ENCODE measurements at regions not wholly inside any gene's neighbourhood (a gene's known extent, or its start where the extent isn't known, plus 50 kb on each side); places are given as distances from the start of the nearest gene placed in this dataset.

DNA sequence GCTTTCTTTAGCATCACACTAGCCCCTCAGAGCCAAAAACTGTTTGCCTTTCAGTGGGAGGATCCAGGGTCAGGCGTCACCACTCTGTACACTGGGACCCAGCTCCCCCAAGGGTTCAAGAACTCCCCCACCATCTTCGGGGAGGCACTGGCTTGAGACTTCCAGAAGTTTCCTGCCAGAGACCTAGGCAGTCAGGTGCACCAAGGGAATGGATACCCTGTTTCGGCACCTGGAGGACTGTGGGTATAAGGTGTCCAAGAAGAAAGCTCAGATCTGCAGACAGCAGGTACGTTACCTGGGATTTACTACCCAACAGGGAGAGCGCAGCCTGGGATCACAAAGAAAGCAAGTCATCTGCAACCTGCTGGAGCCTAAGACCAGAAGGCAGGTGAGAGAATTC lies 603.0 kb downstream of the UQCRFS1 start:
- no peak overlapping the region for H3K4me3 ChIP-seq
- WGBS, 2 donors = 86 to 91% methylated on average over 5 of the region's 5 CpGs
- no peaks in the 10 kb centered on the region for H3K36me3 ChIP-seq
- no peak for ATAC-seq
- no peak for TF ChIP-seq CTCF (IDR thresholded peaks at IDR 0.05)
- H3K27ac ChIP-seq = no peak overlapping the region
- H3K9me3 ChIP-seq = peaks cover 0 to 52% (median 9%) of the 10 kb centered on the region in 11 donors
- intact Hi-C loops (cut with DNase I) = no loop called here
- H3K27me3 ChIP-seq = no peaks in the 10 kb centered on the region
- no peak for DNase-seq
- no peaks in the 10 kb centered on the region for H3K4me1 ChIP-seq

DNA sequence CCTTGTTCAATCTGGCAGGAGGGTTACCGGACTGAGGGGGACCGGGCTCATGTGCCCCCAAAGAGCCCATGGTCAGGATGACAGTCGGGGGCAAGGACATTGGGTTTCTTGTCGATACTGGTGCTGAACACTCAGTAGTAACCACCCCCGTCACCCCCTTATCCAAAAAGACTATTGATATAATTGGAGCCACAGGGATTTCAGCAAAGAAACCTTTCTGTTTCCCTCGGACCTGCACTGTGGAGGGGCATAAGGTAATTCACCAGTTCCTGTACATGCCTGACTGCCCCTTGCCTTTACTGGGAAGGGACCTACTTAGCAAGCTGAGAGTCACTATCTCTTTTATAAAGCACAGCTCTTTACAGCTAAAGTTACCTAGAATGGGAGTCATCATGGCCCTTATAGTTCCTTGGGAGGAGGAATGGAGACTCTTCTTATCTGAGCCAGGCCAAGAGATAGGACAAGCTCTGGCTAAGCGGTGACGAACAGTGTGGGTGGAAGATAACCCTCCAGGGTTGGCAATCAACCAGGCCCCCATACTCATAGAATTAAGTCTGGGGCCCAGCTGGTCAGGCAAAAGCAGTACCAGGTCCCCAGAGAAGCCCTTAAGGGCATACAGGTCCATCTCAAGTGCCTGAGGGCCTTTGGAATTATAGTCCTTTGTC lies 603.7 kb downstream of the UQCRFS1 start:
- no peaks in the 10 kb centered on the region for H3K27me3 ChIP-seq
- intact Hi-C loops (cut with DNase I) = no loop called here
- H3K36me3 ChIP-seq = no peaks in the 10 kb centered on the region
- no peaks in the 10 kb centered on the region for H3K4me1 ChIP-seq
- ATAC-seq (no peak), DNase-seq (no peak)
- WGBS, 2 donors = 82 to 88% methylated on average over 8 of the region's 8 CpGs
- peaks cover 0 to 44% (median 5%) of the 10 kb centered on the region in 11 donors for H3K9me3 ChIP-seq
- TF ChIP-seq CTCF (IDR thresholded peaks at IDR 0.05) = no peak
- H3K4me3 ChIP-seq = no peak overlapping the region
- no peak overlapping the region for H3K27ac ChIP-seq

DNA sequence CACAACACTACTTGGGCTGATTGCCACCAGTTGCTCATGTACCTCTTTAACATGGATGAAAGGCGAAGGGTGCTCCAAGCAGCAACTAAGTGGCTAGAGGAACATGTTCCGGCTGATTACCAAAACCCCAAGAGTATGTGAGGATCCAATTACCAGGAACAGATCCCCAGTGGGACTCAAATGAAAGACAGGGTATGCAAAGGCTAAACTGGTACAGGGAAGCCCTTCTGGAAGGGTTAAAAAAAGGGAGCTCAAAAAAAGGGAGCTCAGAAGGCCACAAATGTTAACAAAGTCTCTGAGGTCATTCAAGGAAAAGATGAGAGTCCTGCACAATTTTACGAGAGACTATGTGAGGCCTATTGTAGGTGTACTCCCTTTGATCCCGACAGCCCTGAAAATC lies 604.7 kb downstream of the UQCRFS1 start:
- Histone ChIP-seq H3K27ac (no peak overlapping the region), H3K4me1 (no peaks in the 10 kb centered on the region), H3K36me3 (no peaks in the 10 kb centered on the region), H3K27me3 (no peaks in the 10 kb centered on the region), H3K9me3 (peaks cover 0 to 38% (median 0%) of the 10 kb centered on the region in 11 donors), H3K4me3 (no peak overlapping the region)
- no peak for DNase-seq
- WGBS, 2 donors = 93 to 94% methylated on average over 4 of the region's 4 CpGs
- no peak for TF ChIP-seq CTCF (IDR thresholded peaks at IDR 0.05)
- no peak for ATAC-seq
- intact Hi-C loops (cut with DNase I) = no loop called here

DNA sequence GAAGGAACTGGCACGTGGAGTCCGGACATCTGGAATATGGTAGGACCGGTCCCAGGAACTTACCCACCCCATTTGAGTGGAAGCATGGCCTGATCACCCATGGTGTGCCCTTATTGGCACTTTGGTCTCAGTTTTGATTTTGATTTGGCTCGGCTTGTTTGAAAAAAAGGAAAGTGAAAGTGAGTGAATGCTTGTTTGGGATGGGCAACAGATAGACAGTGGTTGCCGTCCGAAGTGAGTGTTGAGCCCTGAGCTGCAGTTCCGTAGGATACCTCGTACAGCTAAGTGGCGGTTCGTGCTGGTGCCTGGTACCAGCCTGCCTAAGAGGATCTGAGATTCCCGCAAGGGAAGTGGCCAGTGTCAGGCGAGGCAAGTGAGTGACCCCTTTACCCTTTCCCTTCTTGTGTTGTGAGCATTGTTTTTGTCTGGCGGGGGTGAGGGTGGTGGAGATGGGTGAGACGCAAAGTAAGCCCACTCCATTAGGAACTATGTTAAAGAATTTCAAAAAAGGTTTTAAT lies 605.8 kb downstream of the UQCRFS1 start:
- Histone ChIP-seq H3K27me3 (no peaks in the 10 kb centered on the region), H3K4me1 (no peaks in the 10 kb centered on the region), H3K36me3 (no peaks in the 10 kb centered on the region), H3K4me3 (no peak overlapping the region), H3K27ac (no peak overlapping the region), H3K9me3 (peaks cover 0 to 28% (median 0%) of the 10 kb centered on the region in 11 donors)
- no peak for ATAC-seq
- TF ChIP-seq CTCF (IDR thresholded peaks at IDR 0.05) = no peak
- DNase-seq = no peak
- 94 to 96% methylated on average over 14 of the region's 14 CpGs for WGBS, 2 donors
- intact Hi-C loops (cut with DNase I) = no loop called here

Measured in heart right ventricle (tissue), 16 donors.